Naive thymus-derived CD4-positive, alpha-beta T cell (primary cell): ENCODE measurements at regions not wholly inside any gene's neighbourhood (a gene's known extent, or its start where the extent isn't known, plus 50 kb on each side); places are given as distances from the start of the nearest gene placed in this dataset.

ENCODE experiments used
- ATAC-seq: fragments of 150-1000 bp; cut with Tn5 transposase; 2 replicates; pipeline ENCODE4 v1.10.0; 2021; ENCODE audit warnings: mild to moderate bottlenecking, moderate library complexity
- CTCF ChIA-PET: fragments of 350-600 bp; sonication (Branson Sonifier 250); formaldehyde crosslinking; loops from one replicate; lab custom pipeline; 2021; ENCODE audit warnings: antibody characterized with exemption; lab: Charles Lee
- POLR2A ChIA-PET: fragments of 350-600 bp; sonication (Branson Sonifier 250); formaldehyde crosslinking; loops from one replicate; lab custom pipeline; 2021; ENCODE audit warnings: antibody characterized with exemption, inconsistent platforms; lab: Charles Lee
- DNase-seq, 9 donors: peaks; one replicate each; pipeline versions ENCODE4 v3.0.0 to v3.0.0-alpha.2; 2020 to 2022; ENCODE audit warnings: mixed read lengths in 1 of 9
- H3K27ac ChIP-seq: one replicate; pipeline ENCODE4 v1.7.0; 2013; ENCODE audit warnings: mild to moderate bottlenecking, low read depth, low read length, moderate library complexity
- H3K27me3 ChIP-seq, 2 donors: one replicate each; pipeline ENCODE4 v1.7.0; 2013; ENCODE audit warnings: low read length in 2 of 2, mild to moderate bottlenecking in 2 of 2, moderate library complexity in 2 of 2; ENCODE audit not compliant: control insufficient read depth in 2 of 2, insufficient read depth in 2 of 2
- H3K36me3 ChIP-seq, 3 experiments: 1 replicate in 2 of 3; 2 replicates in 1 of 3; pipeline ENCODE4 v1.7.0; 2013; ENCODE audit warnings: low read length in 3 of 3, mild to moderate bottlenecking in 3 of 3, moderate library complexity in 1 of 3; ENCODE audit not compliant: insufficient read depth in 3 of 3, control insufficient read depth in 2 of 3
- H3K4me1 ChIP-seq, 2 donors: one replicate each; pipeline ENCODE4 v1.7.0; 2013; ENCODE audit warnings: low read length in 2 of 2, mild to moderate bottlenecking in 2 of 2, moderate library complexity in 1 of 2; ENCODE audit not compliant: control insufficient read depth in 2 of 2, insufficient read depth in 2 of 2
- H3K4me3 ChIP-seq: 2 replicates; pipeline ENCODE4 v1.7.0; 2013; ENCODE audit warnings: mild to moderate bottlenecking, low read length
- H3K9me3 ChIP-seq, 3 experiments: 1 replicate in 2 of 3; 2 replicates in 1 of 3; pipeline ENCODE4 v1.7.0; 2013; ENCODE audit warnings: low read length in 3 of 3; ENCODE audit not compliant: control insufficient read depth in 2 of 3
- H3K27ac Mint-ChIP-seq, 9 donors: one replicate each; pipeline ENCODE4 v1.8.0; 2020 to 2022; ENCODE audit warnings: mixed read lengths in 9 of 9, mild to moderate bottlenecking in 8 of 9, moderate library complexity in 5 of 9, inconsistent platforms in 2 of 9
- H3K27me3 Mint-ChIP-seq, 5 donors: one replicate each; pipeline ENCODE4 v1.8.0; 2021 to 2022; ENCODE audit warnings: mixed read lengths in 5 of 5, mild to moderate bottlenecking in 1 of 5
- H3K36me3 Mint-ChIP-seq, 5 donors: one replicate each; pipeline ENCODE4 v1.8.0; 2020 to 2022; ENCODE audit warnings: mixed read lengths in 5 of 5, mild to moderate bottlenecking in 3 of 5, inconsistent platforms in 1 of 5
- H3K4me1 Mint-ChIP-seq, 7 donors: one replicate each; pipeline ENCODE4 v1.8.0; 2020 to 2022; ENCODE audit warnings: mixed read lengths in 7 of 7, mild to moderate bottlenecking in 3 of 7, inconsistent platforms in 1 of 7
- H3K4me3 Mint-ChIP-seq, 10 donors: one replicate each; pipeline ENCODE4 v1.8.0; 2020 to 2022; ENCODE audit warnings: mild to moderate bottlenecking in 10 of 10, mixed read lengths in 10 of 10, moderate library complexity in 6 of 10, inconsistent platforms in 2 of 10
- H3K9me3 Mint-ChIP-seq, 11 donors: one replicate each; pipeline ENCODE4 v1.8.0; 2020 to 2022; ENCODE audit warnings: mixed read lengths in 11 of 11, mild to moderate bottlenecking in 4 of 11, inconsistent platforms in 1 of 11, moderate library complexity in 1 of 11
- intact Hi-C, 2 donors: fragments of 100-400 bp; cut with micrococcal nuclease; formaldehyde crosslinking; loops; one replicate each; pipeline ENCODE4 v1.15.1; 2023

- Mint-ChIP-seq H3K27ac (no peak overlapping the region), H3K4me3 (no peak overlapping the region), H3K9me3 (peaks cover 0 to 7% (median 0%) of the 10 kb centered on the region in 11 donors), H3K4me1 (no peaks in the 10 kb centered on the region), H3K36me3 (peaks cover 0 to under 1% (median 0%) of the 10 kb centered on the region in 5 donors), H3K27me3 (peaks cover 0 to 27% (median 5%) of the 10 kb centered on the region in 5 donors)
- no peaks in the 10 kb centered on the region for H3K27me3 ChIP-seq
- H3K4me1 ChIP-seq, result no peaks in the 10 kb centered on the region
- no peak overlapping the region for H3K27ac ChIP-seq
- no peak overlapping the region for H3K4me3 ChIP-seq
- ChIA-PET CTCF (no interaction called here), POLR2A (no interaction called here)
- intact Hi-C loops, result no loop called here
- ATAC-seq, result no peak
- H3K9me3 ChIP-seq, result no peaks in the 10 kb centered on the region
- H3K36me3 ChIP-seq, result no peaks in the 10 kb centered on the region
- DNase-seq, result no peak
Observed at GRCh38 chr2:2495606-2496005, 164.5 kb upstream of the MYT1L start.

- intact Hi-C loops, result no loop called here
- no peaks in the 10 kb centered on the region for H3K36me3 ChIP-seq
- H3K27me3 ChIP-seq, result no peaks in the 10 kb centered on the region
- ChIA-PET POLR2A (no interaction called here), CTCF (no interaction called here)
- H3K27ac Mint-ChIP-seq, result no peak overlapping the region
- peaks cover 0 to 39% (median 11%) of the 10 kb centered on the region in 5 donors for H3K27me3 Mint-ChIP-seq
- no peaks in the 10 kb centered on the region for H3K4me1 Mint-ChIP-seq
- no peaks in the 10 kb centered on the region for H3K9me3 ChIP-seq
- H3K27ac ChIP-seq, result no peak overlapping the region
- H3K4me3 ChIP-seq, result no peak overlapping the region
- DNase-seq, result no peak
- H3K4me3 Mint-ChIP-seq, result no peak overlapping the region
- H3K9me3 Mint-ChIP-seq, result peaks cover 0 to 9% (median 0%) of the 10 kb centered on the region in 11 donors
- ATAC-seq, result no peak
- H3K4me1 ChIP-seq, result no peaks in the 10 kb centered on the region
- peaks cover 0 to 4% (median 0%) of the 10 kb centered on the region in 5 donors for H3K36me3 Mint-ChIP-seq
Observed at GRCh38 chr2:2493496-2493895, 162.4 kb upstream of the MYT1L start.

GRCh38 chr2:2492800-2493199, 161.7 kb upstream of the MYT1L start:
- Histone ChIP-seq H3K27ac (no peak overlapping the region), H3K27me3 (no peaks in the 10 kb centered on the region), H3K4me3 (no peak overlapping the region), H3K36me3 (no peaks in the 10 kb centered on the region), H3K9me3 (no peaks in the 10 kb centered on the region), H3K4me1 (no peaks in the 10 kb centered on the region)
- Mint-ChIP-seq H3K4me3 (no peak overlapping the region), H3K9me3 (peaks cover 0 to 9% (median 0%) of the 10 kb centered on the region in 11 donors), H3K4me1 (no peaks in the 10 kb centered on the region), H3K27me3 (peaks cover 0 to 39% (median 16%) of the 10 kb centered on the region in 5 donors), H3K27ac (no peak overlapping the region), H3K36me3 (peaks cover 0 to 4% (median 0%) of the 10 kb centered on the region in 5 donors)
- DNase-seq, result no peak
- ATAC-seq, result no peak
- ChIA-PET CTCF (no interaction called here), POLR2A (no interaction called here)
- intact Hi-C loops, result no loop called here

- no peak overlapping the region for H3K4me3 ChIP-seq
- H3K27ac ChIP-seq, result no peak overlapping the region
- CTCF ChIA-PET, result no interaction called here
- H3K27me3 ChIP-seq, result no peaks in the 10 kb centered on the region
- H3K27ac Mint-ChIP-seq, result no peak overlapping the region
- intact Hi-C loops, result no loop called here
- H3K9me3 Mint-ChIP-seq, result peaks cover 0 to 9% (median 0%) of the 10 kb centered on the region in 11 donors
- no peaks in the 10 kb centered on the region for H3K36me3 ChIP-seq
- DNase-seq (no peak), ATAC-seq (no peak)
- POLR2A ChIA-PET, result no interaction called here
- H3K36me3 Mint-ChIP-seq, result peaks cover 0 to 4% (median 0%) of the 10 kb centered on the region in 5 donors
- no peaks in the 10 kb centered on the region for H3K4me1 Mint-ChIP-seq
- H3K4me3 Mint-ChIP-seq, result no peak overlapping the region
- H3K27me3 Mint-ChIP-seq, result peaks cover 0 to 40% (median 19%) of the 10 kb centered on the region in 5 donors
- no peaks in the 10 kb centered on the region for H3K4me1 ChIP-seq
- no peaks in the 10 kb centered on the region for H3K9me3 ChIP-seq
Observed at GRCh38 chr2:2491964-2492363, 160.9 kb upstream of the MYT1L start.

GRCh38 chr2:2484301-2484700, 153.2 kb upstream of the MYT1L start:
- Histone ChIP-seq H3K4me1 (no peaks in the 10 kb centered on the region), H3K27me3 (no peaks in the 10 kb centered on the region), H3K36me3 (no peaks in the 10 kb centered on the region), H3K27ac (no peak overlapping the region), H3K4me3 (no peak overlapping the region), H3K9me3 (no peaks in the 10 kb centered on the region)
- Mint-ChIP-seq H3K27ac (no peak overlapping the region), H3K4me3 (no peak overlapping the region), H3K27me3 (peaks cover 0 to 31% (median 18%) of the 10 kb centered on the region in 5 donors), H3K36me3 (no peaks in the 10 kb centered on the region), H3K4me1 (no peaks in the 10 kb centered on the region), H3K9me3 (peaks cover 0 to 9% (median 0%) of the 10 kb centered on the region in 11 donors)
- intact Hi-C loops, result no loop called here
- ChIA-PET POLR2A (no interaction called here), CTCF (no interaction called here)
- ATAC-seq, result no peak
- no peak for DNase-seq

GRCh38 chr2:2482851-2483250, 151.8 kb upstream of the MYT1L start:
- Mint-ChIP-seq H3K9me3 (peaks cover 0 to 9% (median 0%) of the 10 kb centered on the region in 11 donors), H3K27me3 (peaks cover 0 to 37% (median 12%) of the 10 kb centered on the region in 5 donors), H3K4me3 (no peak overlapping the region), H3K36me3 (no peaks in the 10 kb centered on the region), H3K4me1 (no peaks in the 10 kb centered on the region), H3K27ac (no peak overlapping the region)
- H3K27me3 ChIP-seq, result no peaks in the 10 kb centered on the region
- ChIA-PET CTCF (no interaction called here), POLR2A (no interaction called here)
- no peak for DNase-seq
- H3K4me1 ChIP-seq, result no peaks in the 10 kb centered on the region
- no peak for ATAC-seq
- intact Hi-C loops, result no loop called here
- no peaks in the 10 kb centered on the region for H3K9me3 ChIP-seq
- H3K36me3 ChIP-seq, result no peaks in the 10 kb centered on the region
- no peak overlapping the region for H3K4me3 ChIP-seq
- no peak overlapping the region for H3K27ac ChIP-seq

GRCh38 chr2:2472881-2473280, 141.8 kb upstream of the MYT1L start:
- Mint-ChIP-seq H3K4me3 (no peak overlapping the region), H3K27ac (no peak overlapping the region), H3K27me3 (peaks cover 0 to 18% (median 0%) of the 10 kb centered on the region in 5 donors), H3K4me1 (no peaks in the 10 kb centered on the region), H3K9me3 (no peaks in the 10 kb centered on the region), H3K36me3 (no peaks in the 10 kb centered on the region)
- Histone ChIP-seq H3K4me3 (no peak overlapping the region), H3K9me3 (no peaks in the 10 kb centered on the region), H3K27me3 (no peaks in the 10 kb centered on the region), H3K27ac (no peak overlapping the region), H3K36me3 (no peaks in the 10 kb centered on the region), H3K4me1 (no peaks in the 10 kb centered on the region)
- ATAC-seq, result no peak
- intact Hi-C loops, result no loop called here
- DNase-seq, result no peak
- ChIA-PET POLR2A (no interaction called here), CTCF (no interaction called here)
